ENCODE measurements at regions not wholly inside any gene's neighbourhood (a gene's known extent, or its start where the extent isn't known, plus 50 kb on each side); places are given as distances from the start of the nearest gene placed in this dataset.
"Not testable (repeated sequence)": the region's sequence is repeated elsewhere in the genome, so short reads cannot be mapped to it uniquely, and the experiment has no call there.

DNA sequence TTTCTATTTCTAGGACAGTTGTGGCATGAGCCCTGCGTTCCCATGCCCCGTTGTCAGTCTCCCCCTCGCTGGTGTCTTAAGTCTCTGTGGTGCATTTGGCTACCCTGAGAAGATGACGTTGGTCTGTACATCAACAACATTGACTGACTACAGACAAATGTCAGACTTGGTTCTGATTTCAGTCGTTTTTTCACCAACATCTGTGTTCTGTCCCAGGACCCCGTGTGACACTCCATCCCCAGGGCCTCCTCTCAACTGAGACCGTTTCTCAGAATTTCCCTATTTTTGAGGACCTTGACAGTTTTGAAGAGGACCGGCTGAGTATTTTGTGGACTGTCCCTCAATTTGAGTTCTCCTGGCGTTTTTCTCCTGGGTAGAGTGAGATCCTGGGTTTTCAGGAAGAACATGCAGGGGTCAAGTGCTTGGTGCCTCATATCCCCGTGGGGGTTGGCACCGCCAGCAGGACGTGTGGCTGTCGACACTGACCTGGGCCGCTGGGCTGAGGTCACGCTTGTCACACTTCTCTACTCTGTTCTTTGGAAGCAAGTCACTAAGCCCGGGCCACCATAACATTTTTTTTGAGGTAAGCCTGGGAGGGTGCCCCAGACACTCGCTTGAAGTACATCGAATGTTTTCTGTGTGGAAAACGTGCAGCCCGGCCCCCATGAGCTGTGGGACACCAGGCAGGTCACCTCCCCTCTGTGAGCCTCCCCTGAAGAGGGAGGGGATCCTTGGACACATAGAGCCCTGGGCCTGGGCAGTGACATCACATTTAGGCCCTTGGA, 114.4 kb upstream of the ZNF469 start:
- DNase-seq (ENCODE audit: low spot score), result not testable (repeated sequence)

GRCh38 chr16:88270171-88270790, 112.5 kb upstream of the ZNF469 start:
- DNase-seq (ENCODE audit: low spot score), result not testable (repeated sequence)

DNA sequence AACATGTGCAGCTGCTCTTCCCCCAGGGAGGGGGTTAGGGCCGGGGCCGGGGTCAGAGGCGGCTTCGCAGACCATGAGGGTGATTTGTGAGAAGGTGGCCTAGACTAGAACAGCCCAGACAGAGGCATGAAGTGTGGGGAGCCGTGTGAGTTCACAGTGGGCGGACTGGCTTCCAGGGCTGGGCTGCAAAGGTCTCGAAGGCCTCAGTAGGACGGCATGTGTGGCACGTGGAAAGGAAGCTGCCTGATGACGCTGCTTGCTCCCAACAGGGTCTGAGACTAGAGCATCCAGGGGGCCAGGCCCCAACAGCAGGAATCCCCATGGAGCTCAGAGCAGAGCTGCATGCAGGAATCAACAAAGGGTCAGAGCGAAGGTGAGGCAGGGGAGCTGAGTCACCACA, 111.5 kb upstream of the ZNF469 start:
- not testable (repeated sequence) for DNase-seq (ENCODE audit: low spot score)

DNA sequence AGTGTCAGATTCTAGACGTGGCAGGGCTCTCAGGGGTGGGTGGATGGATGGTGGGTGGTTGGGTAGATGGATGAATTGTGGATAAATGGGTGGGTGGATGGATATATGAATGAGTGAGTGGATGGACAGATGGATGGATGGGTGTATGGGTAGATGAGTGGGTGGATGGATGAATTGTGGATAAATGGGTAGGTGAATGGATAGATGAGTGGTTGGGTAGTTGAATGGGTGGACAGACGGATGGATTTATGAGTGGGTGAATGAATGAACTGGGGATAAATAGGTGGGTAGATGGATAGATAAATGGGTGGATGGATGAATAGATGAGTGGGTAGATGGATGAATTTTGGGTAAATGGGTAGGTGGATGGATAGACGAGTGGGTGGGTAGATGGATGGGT, 111.0 kb upstream of the ZNF469 start:
- not testable (repeated sequence) for DNase-seq (ENCODE audit: low spot score)

- not testable (repeated sequence) for DNase-seq (ENCODE audit: low spot score)
These were observed 110.3 kb upstream of the ZNF469 start for GRCh38 chr16:88272437-88272836.

GRCh38 chr16:88274126-88274750, 108.5 kb upstream of the ZNF469 start:
- not testable (repeated sequence) for DNase-seq (ENCODE audit: low spot score)

GRCh38 chr16:88274847-88275246, 107.9 kb upstream of the ZNF469 start:
- no peak for DNase-seq (ENCODE audit: low spot score)

GRCh38 chr16:88275336-88276122, 107.2 kb upstream of the ZNF469 start:
- not testable (repeated sequence) for DNase-seq (ENCODE audit: low spot score)

DNA sequence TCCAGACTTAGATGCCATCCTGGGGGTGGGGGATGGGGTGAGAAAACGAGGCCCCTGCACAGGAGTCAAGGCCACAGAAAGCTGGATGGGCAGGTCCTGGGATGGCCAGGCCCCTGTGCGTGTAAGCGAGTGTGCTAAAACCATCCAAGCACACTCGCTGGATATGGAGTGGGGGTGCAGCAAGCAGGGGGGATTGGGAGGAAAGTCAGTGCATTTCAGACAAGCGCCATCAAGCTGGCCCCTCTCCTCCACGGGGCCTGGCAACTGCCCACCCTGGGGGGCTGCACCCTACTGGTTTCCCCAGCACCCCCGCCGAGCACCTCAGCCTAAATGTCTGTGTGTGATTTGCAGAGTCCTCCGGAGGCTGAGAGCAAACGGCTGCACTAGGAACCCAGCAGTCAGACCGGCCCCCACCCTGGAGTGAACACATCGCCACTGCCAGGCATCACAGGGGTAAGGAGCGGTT, 106.6 kb upstream of the ZNF469 start:
- not testable (repeated sequence) for DNase-seq (ENCODE audit: low spot score)

DNA sequence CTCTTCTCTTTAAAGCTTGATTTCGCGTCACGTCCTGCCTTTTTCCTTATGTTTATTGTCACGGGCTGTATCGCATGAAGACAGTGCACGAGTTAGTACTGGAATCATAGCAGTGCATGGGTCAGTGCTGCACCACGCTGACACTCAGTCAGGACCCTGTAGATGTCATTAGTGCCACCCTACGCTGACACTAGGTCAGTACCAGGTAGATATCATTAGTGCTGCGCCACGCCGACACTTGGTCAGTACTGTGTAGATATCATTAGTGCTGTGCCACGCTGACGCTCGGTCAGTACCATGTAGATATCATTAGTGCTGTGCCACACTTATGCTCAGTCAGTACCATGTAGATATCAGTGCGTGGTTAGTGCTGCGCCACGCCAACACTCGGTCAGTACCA, 106.2 kb upstream of the ZNF469 start:
- no peak for DNase-seq (ENCODE audit: low spot score)

GRCh38 chr16:88279998-88280397, 102.8 kb upstream of the ZNF469 start:
- DNase-seq (ENCODE audit: low spot score), result no peak

- no peak for DNase-seq (ENCODE audit: low spot score)
These were observed 100.7 kb upstream of the ZNF469 start for GRCh38 chr16:88281858-88282563.

- DNase-seq (ENCODE audit: low spot score), result no peak
These were observed 100.0 kb upstream of the ZNF469 start for GRCh38 chr16:88282564-88283395.

DNA sequence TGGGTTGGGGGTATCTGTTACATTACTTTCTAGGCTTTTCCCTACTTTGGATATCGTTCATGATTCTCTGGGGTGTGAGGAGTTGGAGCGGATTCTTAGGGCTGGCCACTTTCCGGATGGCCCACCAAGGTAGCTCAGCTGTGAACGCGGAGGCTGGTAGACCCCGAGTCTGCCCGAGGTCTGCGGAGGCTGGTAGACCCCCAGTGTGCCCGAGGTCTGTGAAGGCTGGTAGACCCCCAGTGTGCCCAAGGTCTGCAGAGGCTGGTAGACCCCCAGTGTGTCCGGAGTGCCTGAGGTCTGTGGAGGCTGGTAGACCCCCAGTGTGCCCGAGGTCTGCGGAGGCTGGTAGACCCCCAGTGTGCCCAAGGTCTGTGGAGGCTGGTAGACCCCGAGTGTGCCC, 99.2 kb upstream of the ZNF469 start:
- no peak for DNase-seq (ENCODE audit: low spot score)

GRCh38 chr16:88284101-88284500, 98.7 kb upstream of the ZNF469 start:
- DNase-seq (ENCODE audit: low spot score), result no peak

GRCh38 chr16:88284626-88285513, 97.9 kb upstream of the ZNF469 start:
- DNase-seq (ENCODE audit: low spot score), result no peak

GRCh38 chr16:88285514-88285822, 97.3 kb upstream of the ZNF469 start:
- DNase-seq (ENCODE audit: low spot score), result no peak

- no peak for DNase-seq (ENCODE audit: low spot score)
These were observed 96.3 kb upstream of the ZNF469 start for GRCh38 chr16:88286301-88286923.

GRCh38 chr16:88287219-88287618, 95.5 kb upstream of the ZNF469 start:
- no peak for DNase-seq (ENCODE audit: low spot score)

All from COLO829 (cell line).